C4-2B (cell line): ENCODE measurements at regions not wholly inside any gene's neighbourhood (a gene's known extent, or its start where the extent isn't known, plus 50 kb on each side); places are given as distances from the start of the nearest gene placed in this dataset.

ENCODE experiments used
- CTCF ChIP-seq: fragments of 450-650 bp; conservative IDR thresholded peaks from 2 replicates; pipeline ENCODE4 v1.5.1; 2017; ENCODE audit warnings: mild to moderate bottlenecking
- ZFX ChIP-seq: fragments of 450-650 bp; IDR thresholded peaks from 2 replicates; pipeline ENCODE4 v1.6.1; 2017

GRCh38 chr13:32849369-32849768 lies 166.9 kb upstream of the KL start:
- TF ChIP-seq CTCF (no peak), ZFX (no peak)
